HAP-1 (cell line): ENCODE measurements at regions not wholly inside any gene's neighbourhood (a gene's known extent, or its start where the extent isn't known, plus 50 kb on each side); places are given as distances from the start of the nearest gene placed in this dataset.

ENCODE experiments used
- DNase-seq, 2 experiments: peaks; one replicate each; pipeline ENCODE4 v3.0.0-alpha.2; 2016 to 2020; ENCODE audit warnings: low spot score in 2 of 2
- H3K27me3 ChIP-seq: fragments of 250-450 bp; sonication (Bioruptor Pico); 2 replicates; pipeline ENCODE4 v1.5.1; 2020; ENCODE audit warnings: low read depth, mild to moderate bottlenecking, moderate library complexity
- H3K36me3 ChIP-seq: fragments of 250-450 bp; sonication (Bioruptor Pico); replicated peaks from 2 replicates; pipeline ENCODE4 v1.5.1; 2020; ENCODE audit warnings: mild to moderate bottlenecking
- H3K4me1 ChIP-seq: fragments of 250-450 bp; sonication (Bioruptor Pico); 2 replicates; pipeline ENCODE4 v1.5.1; 2020; ENCODE audit warnings: mild to moderate bottlenecking
- H3K4me3 ChIP-seq: fragments of 250-450 bp; sonication (Bioruptor Pico); 2 replicates; pipeline ENCODE4 v1.5.1; 2020; ENCODE audit warnings: mild to moderate bottlenecking, moderate library complexity
- H3K9me3 ChIP-seq: fragments of 250-450 bp; sonication (Bioruptor Pico); 2 replicates; pipeline ENCODE4 v1.5.1; 2020; ENCODE audit warnings: mild to moderate bottlenecking, moderate library complexity
- in situ Hi-C: fragments of 300-500 bp; cut with MboI; formaldehyde crosslinking; loops from 3 replicates; pipeline ENCODE4 v1.14.3; 2020; ENCODE audit warnings: low sequenced_read_pairs, inconsistent platforms, mixed read lengths

GRCh38 chr1:5238351-5239130 is 584.1 kb downstream of the AJAP1 start:
- H3K4me3 ChIP-seq = no peak overlapping the region
- H3K27me3 ChIP-seq = no peaks in the 10 kb centered on the region
- no peaks in the 10 kb centered on the region for H3K4me1 ChIP-seq
- H3K9me3 ChIP-seq = no peaks in the 10 kb centered on the region
- H3K36me3 ChIP-seq = no peaks in the 10 kb centered on the region
- no peak for DNase-seq
- in situ Hi-C loops = no loop called here

DNA sequence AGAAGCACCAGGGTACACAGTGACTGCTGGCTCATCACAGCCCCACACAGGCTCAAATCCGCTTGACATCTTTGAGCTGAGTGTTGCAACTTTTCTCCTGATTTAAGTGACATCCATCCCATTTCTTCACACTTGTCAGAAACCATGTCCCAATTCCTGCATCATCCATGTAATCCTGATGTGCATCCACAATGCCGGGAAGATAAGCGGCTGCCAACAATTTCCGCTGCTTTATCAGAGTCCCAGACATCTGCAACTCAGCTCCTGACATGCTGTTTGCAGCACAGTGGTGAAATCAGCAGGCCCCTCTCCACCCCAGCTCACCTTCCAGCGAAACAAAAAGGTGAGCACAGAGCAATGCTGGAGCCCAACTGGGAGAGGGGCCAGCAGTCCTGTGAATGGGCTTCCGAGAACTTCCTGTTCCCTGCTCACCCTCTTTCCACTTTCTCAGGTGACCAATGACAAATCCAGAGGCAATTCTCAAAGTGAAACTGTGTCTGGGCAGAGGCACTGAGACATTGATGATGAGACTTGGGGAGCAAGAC is 581.0 kb downstream of the AJAP1 start:
- Histone ChIP-seq H3K9me3 (no peaks in the 10 kb centered on the region), H3K4me3 (no peak overlapping the region), H3K4me1 (no peaks in the 10 kb centered on the region), H3K27me3 (no peaks in the 10 kb centered on the region), H3K36me3 (no peaks in the 10 kb centered on the region)
- in situ Hi-C loops = no loop called here
- DNase-seq = no peak

DNA sequence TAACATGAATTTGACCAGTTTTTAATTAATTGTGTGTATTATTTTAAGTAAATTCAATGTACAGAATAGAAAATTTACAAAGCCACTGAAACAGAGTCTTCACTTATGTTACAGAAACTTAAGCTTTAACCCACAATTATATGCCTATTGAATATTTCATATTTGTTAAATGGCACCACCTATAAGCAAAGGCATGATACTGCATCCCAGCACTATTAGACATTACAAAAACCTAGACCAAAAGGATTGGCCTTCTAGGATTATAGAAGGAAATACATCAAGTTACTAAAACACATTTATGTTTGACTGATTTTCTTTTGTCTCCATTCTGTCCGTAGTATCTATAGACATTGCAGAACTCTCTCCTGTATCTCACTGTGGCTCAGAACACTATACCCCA is 578.1 kb downstream of the AJAP1 start:
- Histone ChIP-seq H3K9me3 (no peaks in the 10 kb centered on the region), H3K36me3 (no peaks in the 10 kb centered on the region), H3K27me3 (no peaks in the 10 kb centered on the region), H3K4me3 (no peak overlapping the region), H3K4me1 (no peaks in the 10 kb centered on the region)
- in situ Hi-C loops = no loop called here
- no peak for DNase-seq

DNA sequence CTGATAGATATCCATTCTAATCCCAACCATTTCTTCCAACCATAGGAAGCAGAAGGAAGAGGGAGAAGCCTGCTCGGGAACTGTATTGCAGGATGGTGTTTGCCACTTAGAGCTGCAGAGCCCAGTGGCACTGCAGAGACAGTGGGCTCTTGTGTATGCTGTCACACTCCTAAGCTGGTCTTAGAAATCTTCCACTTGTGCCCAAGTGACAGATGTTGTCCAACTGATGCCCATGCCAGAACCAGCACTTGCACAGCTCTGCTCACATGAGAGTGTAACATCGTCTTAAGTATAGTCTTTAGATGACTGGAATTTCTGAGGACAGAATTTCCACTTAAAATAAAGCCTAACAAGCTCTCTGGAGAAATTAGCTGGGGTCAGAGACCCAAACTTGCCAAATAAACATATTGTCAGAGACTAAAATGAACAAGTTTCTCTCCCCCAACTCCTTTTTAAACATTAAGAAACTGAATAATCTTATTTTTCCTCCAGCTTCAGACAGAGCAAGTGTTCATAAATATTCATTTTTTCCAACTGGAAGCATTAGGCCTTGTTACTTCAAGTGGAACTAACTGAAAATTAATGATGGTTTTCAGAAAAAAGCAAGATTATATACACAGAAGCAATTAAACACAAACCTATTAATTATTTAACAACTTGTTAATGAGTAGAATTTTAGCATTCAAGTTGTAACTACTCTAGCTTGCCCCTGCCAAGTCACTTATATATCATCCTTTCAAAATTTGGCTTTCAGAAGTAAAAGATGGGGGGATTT is 577.3 kb downstream of the AJAP1 start:
- H3K36me3 ChIP-seq = no peaks in the 10 kb centered on the region
- in situ Hi-C loops = no loop called here
- H3K27me3 ChIP-seq = no peaks in the 10 kb centered on the region
- no peaks in the 10 kb centered on the region for H3K9me3 ChIP-seq
- DNase-seq = no peak
- no peaks in the 10 kb centered on the region for H3K4me1 ChIP-seq
- no peak overlapping the region for H3K4me3 ChIP-seq

DNA sequence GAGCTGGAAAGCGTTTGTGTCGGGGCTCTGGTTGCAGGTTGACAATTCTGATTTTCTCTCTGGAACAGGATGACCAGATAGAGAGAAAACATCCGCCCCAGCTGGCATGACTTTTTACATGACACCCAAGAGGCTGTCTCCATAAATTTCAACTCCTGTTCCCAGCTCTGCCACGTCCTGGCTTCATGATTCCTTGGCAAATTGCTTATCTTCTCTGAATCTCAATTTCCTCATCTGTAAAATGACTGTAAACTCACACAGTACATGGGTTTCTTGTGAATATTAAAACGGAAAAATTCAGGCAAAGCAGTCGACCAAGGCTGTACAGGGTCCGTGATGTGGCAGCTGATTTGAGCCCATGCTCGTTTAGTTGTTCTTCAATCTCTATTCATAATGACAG is 572.7 kb downstream of the AJAP1 start:
- in situ Hi-C loops = no loop called here
- Histone ChIP-seq H3K4me3 (no peak overlapping the region), H3K27me3 (no peaks in the 10 kb centered on the region)

DNA sequence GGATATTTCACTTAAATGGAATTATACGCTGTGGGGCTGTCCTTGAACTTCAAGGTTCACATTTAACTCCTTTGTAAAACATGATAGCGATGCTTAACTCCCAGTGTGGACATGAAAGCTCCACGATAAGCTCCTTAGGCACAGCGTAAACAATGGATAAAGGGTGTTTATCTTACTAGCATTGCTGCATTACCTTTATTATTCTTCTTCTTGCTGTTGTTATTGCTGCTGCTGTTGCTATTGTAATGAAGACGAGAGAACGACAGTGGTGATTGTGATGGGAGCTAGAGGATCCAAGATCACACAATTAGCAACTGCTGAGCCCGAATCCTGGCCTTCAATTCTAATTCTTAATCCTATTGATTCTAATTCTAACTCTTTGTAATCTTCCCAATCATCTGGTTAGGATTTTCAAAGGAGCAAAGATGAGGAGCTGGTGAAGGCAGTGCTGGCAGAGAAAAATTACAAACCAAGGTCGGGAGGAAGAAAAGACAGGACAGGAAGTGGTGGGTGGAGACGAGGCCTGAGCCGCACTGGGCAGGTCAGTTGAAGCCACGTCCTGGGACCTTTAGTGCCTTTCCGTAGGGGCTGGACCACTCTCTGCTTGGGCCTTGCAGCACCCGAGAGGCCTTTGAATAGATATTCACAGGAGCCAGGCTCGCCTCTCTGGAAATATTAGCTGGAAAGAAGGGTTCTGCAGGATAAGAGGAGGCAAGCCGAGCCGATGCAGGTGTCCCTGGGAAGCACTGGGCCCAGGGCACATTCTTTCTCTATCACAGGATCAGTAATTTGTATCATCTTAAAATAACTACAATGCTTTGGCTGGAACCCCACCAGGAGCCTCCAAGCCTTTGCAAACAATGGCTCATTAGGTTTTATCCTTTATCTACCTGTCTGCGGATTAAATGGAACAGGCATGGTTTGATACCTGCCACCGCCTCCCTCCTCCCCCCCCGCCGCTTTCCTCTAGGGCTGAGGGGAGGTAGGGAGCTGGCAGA is 571.6 kb downstream of the AJAP1 start:
- no peaks in the 10 kb centered on the region for H3K9me3 ChIP-seq
- H3K4me3 ChIP-seq = no peak overlapping the region
- DNase-seq = no peak
- no peaks in the 10 kb centered on the region for H3K4me1 ChIP-seq
- in situ Hi-C loops = no loop called here
- H3K27me3 ChIP-seq = no peaks in the 10 kb centered on the region
- no peaks in the 10 kb centered on the region for H3K36me3 ChIP-seq

More for the DNA sequence above, 572.7 kb downstream of the AJAP1 start:
- no peaks in the 10 kb centered on the region for H3K9me3 ChIP-seq
- no peaks in the 10 kb centered on the region for H3K36me3 ChIP-seq
- no peak for DNase-seq
- no peaks in the 10 kb centered on the region for H3K4me1 ChIP-seq

GRCh38 chr1:5223206-5223605 is 568.8 kb downstream of the AJAP1 start:
- no peaks in the 10 kb centered on the region for H3K27me3 ChIP-seq

DNA sequence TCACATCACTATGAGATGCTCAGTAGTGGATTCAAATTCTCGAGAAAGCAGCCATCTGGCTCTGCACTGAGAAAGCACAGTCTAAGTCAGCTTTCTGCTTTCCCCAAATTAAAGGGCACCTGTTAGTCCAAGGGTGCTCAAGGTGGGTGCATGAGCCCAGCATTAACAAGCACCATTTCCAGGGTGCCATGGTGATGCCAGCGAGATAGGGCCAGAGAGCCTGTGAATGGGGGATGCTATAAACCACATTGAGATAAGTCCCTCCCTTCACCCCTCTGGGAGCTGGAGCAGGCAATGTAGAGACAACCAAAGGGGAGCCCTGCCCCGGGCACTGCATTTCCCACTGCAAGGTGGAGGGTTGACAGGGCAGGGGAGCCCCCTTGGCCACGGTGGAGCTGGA is 568.2 kb downstream of the AJAP1 start:
- in situ Hi-C loops = no loop called here
- H3K9me3 ChIP-seq = no peaks in the 10 kb centered on the region
- no peaks in the 10 kb centered on the region for H3K27me3 ChIP-seq
- no peaks in the 10 kb centered on the region for H3K36me3 ChIP-seq
- no peaks in the 10 kb centered on the region for H3K4me1 ChIP-seq
- H3K4me3 ChIP-seq = no peak overlapping the region
- no peak for DNase-seq

More at GRCh38 chr1:5223206-5223605, 568.8 kb downstream of the AJAP1 start:
- H3K4me3 ChIP-seq = no peak overlapping the region
- no peaks in the 10 kb centered on the region for H3K4me1 ChIP-seq
- in situ Hi-C loops = no loop called here
- H3K9me3 ChIP-seq = no peaks in the 10 kb centered on the region
- DNase-seq = no peak
- no peaks in the 10 kb centered on the region for H3K36me3 ChIP-seq

DNA sequence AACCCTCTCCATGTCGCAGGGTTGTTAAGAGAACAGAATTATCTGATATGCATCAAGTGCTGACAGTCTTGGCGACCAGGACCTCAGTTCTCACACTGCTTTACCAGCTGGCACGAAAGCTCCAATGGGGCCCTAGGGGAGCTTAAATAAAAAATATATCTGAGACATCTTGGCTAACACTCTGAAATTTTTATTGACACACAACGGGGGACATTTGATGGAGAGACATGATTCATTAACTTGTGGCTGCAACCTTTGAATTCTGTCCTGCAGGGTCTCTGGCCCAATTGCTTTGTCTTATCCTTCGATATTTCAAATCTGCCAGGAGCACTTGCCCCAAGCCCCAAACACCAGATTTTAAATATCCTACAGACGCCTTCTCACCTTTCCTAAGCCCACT is 567.0 kb downstream of the AJAP1 start:
- no peak for DNase-seq
- H3K4me3 ChIP-seq = no peak overlapping the region
- in situ Hi-C loops = no loop called here
- H3K27me3 ChIP-seq = no peaks in the 10 kb centered on the region
- H3K4me1 ChIP-seq = no peaks in the 10 kb centered on the region
- H3K36me3 ChIP-seq = no peaks in the 10 kb centered on the region
- no peaks in the 10 kb centered on the region for H3K9me3 ChIP-seq

- no peaks in the 10 kb centered on the region for H3K4me1 ChIP-seq
- H3K9me3 ChIP-seq = no peaks in the 10 kb centered on the region
- in situ Hi-C loops = no loop called here
- no peaks in the 10 kb centered on the region for H3K36me3 ChIP-seq
- no peak for DNase-seq
- no peaks in the 10 kb centered on the region for H3K27me3 ChIP-seq
- H3K4me3 ChIP-seq = no peak overlapping the region
Measured at GRCh38 chr1:5220821-5221220, 566.4 kb downstream of the AJAP1 start.

GRCh38 chr1:5220421-5220820 is 566.0 kb downstream of the AJAP1 start:
- Histone ChIP-seq H3K27me3 (no peaks in the 10 kb centered on the region), H3K4me3 (no peak overlapping the region), H3K36me3 (no peaks in the 10 kb centered on the region), H3K9me3 (no peaks in the 10 kb centered on the region), H3K4me1 (no peaks in the 10 kb centered on the region)
- in situ Hi-C loops = no loop called here
- DNase-seq = no peak

DNA sequence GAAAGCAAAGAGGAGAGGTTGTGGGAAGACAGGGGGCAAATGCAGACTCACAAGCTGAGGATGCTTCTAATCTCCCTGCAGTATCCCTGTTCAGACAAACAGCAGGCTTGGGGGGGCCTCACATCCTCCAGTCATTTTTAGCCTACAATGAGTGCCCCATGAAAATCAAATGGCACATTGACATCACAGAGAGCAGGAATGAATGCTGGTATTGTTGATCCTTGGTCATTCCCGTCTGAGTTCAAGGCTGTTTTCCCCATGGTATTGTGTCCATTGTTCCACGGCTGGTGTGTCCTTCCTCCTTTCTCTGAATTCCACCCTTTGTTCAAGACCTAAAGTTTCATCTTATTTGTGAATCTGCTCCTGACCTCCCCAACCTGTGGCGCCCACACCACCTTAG is 545.6 kb downstream of the AJAP1 start:
- H3K4me1 ChIP-seq = no peaks in the 10 kb centered on the region

DNA sequence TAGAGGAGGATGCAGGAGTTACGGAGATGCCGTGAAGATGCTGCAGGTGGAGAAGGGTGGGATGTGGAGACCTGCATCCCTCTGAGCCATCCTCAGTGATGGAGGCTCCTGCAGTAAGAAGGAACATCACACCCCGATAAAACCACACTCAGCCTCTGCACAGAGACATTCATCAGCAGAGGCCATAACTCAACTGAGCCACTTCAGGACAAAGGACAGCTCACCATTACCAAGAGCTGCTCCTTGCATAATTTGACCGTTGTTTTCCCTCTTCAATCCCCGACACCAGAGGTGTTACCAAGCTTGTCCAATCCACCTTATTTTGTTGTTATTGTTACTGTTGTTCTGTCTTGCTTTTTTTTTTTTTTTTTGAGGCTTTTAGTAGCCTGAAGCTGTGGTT is 543.9 kb downstream of the AJAP1 start:
- DNase-seq = no peak
- in situ Hi-C loops = no loop called here
- no peaks in the 10 kb centered on the region for H3K9me3 ChIP-seq
- no peaks in the 10 kb centered on the region for H3K4me1 ChIP-seq
- no peak overlapping the region for H3K4me3 ChIP-seq
- H3K27me3 ChIP-seq = no peaks in the 10 kb centered on the region
- H3K36me3 ChIP-seq = no peaks in the 10 kb centered on the region

More for the DNA sequence above, 545.6 kb downstream of the AJAP1 start:
- Histone ChIP-seq H3K27me3 (no peaks in the 10 kb centered on the region), H3K9me3 (no peaks in the 10 kb centered on the region), H3K4me3 (no peak overlapping the region), H3K36me3 (no peaks in the 10 kb centered on the region)
- in situ Hi-C loops = no loop called here
- no peak for DNase-seq
